IPS DF 4.7 (cell line): ENCODE measurements at regions not wholly inside any gene's neighbourhood (a gene's known extent, or its start where the extent isn't known, plus 50 kb on each side); places are given as distances from the start of the nearest gene placed in this dataset.

ENCODE experiments used
- DNase-seq: peaks from one replicate; pipeline ENCODE4 v3.0.0-alpha.2; 2013; ENCODE audit warnings: low spot score; ENCODE audit errors: extremely low read depth

DNA sequence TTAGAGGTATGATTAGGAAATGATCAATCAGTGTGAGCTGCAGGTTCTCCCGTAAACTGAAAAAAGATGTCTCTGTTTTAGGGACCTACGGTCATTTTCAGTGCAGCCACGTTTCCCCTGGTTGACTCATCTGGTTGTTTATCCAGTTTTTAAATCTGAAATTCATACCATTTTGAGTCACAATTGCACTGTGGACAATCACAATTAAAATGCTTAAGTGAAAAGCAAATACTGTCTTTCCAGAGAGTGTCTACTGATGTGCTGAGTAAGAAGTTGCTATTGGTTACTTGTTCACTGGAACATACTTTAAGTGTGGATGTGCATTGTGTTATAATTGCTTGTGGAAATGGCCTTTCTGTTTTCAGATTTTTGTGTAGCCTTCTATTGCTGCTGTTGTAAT lies 305.1 kb upstream of the SASH1 start:
- DNase-seq: no peak

DNA sequence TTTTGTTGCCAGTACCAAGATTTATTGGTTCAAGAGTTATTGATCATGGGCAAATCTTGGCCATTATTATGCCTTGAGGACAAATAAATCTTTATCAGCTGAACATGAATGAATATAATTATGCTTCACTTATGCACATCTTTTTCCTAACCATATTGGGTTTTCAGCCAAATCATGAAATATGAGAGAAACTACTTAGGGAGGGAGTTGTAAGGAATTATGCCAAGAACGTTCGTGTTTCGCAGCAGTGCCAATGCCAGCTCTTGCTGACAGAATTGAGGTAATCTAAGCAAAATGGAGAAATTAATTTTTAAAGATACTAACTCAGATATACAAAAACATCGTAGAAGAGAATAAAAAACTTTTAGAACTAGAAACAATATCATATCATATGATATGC lies 301.1 kb upstream of the SASH1 start:
- DNase-seq: no peak

DNA sequence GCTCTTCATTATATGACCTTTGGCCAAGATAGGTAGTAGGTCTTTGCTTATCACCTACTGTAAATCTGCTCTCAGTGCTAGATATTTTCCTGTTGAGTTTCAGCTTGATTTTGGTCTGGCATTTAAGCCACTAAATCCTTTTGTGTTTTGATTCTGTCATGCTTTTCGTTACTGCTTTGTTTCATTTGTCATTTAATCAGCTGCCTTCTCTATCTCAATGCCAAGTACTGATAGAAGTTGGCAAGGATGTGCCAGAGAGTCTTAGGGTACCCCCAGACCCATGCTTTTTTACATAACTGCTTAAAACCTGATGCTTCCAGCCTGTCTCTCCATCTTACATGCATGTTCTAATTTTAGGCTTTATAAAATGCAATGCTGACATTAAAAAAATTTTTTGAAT lies 300.1 kb upstream of the SASH1 start:
- DNase-seq: no peak

DNA sequence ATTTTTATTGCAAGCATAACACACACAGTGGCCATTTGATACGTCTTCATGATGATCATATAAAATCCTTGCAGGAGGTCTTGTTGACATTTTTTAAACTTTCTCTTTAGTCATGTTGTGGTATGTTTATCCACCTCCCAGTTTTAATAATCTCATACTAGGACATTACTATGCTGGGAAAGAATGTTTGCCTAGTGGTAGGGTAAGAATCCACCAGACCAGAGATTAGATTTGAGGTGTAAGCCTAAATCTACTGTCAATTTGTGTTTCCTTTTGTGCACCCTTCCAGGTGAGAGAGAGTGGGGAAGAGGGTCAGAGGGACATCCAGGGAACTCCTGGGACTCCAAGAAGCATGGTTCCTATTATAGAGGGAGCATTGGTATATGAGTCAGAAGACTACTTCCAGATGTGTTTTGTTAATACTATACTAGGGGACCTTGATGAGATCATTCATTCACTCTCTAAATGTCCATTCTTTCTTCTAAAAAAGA lies 298.3 kb upstream of the SASH1 start:
- DNase-seq: no peak

DNA sequence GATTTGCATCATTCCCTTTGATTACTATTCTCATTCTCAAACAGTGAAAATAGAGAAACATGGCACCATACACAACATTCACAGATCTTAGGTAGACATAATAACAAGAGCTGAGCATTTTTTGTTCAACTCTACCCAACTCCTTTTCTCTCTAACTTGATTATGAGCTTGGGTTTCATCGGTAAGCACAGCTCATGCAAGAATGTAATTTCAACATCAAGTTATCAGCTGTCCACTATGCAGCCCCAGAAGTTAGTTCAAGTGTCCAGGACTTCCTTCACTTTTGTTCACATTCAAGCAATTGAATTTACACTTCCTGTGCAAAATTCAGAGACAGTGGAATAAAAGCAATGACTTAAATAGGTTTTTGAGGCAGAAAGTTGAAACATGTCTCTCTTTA lies 297.7 kb upstream of the SASH1 start:
- no peak for DNase-seq

DNA sequence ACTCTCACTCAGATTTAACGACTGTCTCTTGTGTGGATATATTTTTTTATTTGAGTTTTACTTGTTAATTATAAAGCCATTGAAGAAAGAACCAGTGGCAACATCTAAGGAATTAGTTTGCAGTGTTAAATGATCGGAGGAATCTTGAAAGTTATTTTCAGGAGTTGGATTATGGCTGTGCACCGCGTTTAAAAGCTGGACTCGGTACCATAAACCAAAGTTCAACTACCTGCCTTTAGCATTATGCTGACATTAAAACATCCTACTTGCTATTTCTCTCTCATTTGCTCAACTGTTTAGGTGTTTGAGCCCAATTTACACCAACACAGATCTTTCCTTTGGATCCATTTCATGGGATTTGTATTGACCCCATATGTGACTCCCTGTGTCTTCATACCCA lies 289.4 kb upstream of the SASH1 start:
- no peak for DNase-seq

DNA sequence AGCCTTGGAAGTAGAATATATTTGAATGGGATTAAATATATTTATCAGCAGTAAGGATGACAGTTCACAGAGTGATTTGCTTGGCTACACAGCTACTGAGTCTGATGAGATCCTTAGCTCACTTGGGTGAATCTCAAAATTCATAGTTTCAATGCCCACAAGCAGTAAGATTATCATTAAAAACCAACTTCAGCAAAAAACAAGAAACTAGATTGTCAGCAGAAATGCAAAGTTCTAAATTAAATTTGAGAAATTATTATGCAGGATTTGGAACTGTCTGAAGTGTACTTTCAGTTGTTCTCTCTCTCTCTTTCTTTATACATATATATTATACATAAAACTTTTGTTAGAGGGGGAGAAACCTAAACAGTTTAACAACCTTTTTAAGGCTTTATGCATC lies 288.8 kb upstream of the SASH1 start:
- no peak for DNase-seq

DNA sequence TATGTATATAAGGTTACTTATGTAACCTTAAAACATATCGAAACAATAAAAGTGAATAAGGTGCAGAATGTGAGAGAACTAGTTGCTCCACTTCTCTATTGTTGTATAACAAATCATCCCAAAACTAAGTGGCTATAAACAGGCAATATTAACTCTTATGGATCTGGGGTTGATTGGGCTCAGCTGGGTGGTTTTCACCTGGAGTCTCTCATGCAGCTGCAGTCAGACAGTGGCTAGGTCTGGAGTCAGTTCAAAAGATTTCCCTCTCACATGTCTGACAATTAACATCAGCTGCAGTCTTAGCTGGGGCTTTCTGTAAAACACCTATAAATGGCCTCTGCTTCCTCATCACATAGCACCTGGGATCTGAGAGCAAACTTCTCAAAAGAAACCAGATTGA lies 288.4 kb upstream of the SASH1 start:
- no peak for DNase-seq

DNA sequence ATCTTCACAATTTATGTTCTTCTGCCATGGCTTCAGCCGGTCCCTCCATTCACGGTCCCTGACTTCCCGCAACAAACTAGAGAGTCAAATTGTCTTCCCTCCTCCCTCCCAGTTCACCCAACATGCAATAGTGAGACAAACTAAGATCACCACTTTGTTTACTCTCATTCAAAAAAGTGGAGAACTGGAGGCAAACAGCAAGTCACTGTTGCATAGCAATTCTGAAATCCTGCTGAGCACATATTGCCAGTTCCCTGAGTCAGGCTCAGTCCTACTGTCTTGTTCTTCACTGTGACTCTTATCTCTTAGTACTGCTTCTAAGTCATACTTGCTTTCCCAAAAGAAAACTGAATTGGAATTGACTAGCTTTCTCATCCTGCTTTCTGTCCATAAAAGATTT lies 287.2 kb upstream of the SASH1 start:
- no peak for DNase-seq

DNA sequence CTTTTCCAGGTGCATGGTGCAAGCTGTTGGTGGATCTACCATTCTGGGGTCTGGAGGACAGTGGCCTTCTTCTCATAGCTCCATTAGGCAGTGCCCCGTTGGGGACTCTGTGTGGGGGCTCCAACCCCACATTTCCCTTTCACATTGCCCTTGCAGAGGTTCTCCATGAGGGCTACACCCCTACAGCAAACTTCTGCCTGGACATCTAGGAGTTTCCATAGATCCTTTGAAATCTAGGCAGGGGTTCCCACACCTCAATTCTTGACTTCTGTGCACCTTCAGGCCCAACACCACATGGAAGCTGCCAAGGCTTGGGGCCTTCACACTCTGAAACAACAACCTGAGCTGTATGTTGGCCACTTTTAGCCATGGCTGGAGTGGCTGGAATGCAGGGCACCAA lies 282.8 kb upstream of the SASH1 start:
- no peak for DNase-seq

DNA sequence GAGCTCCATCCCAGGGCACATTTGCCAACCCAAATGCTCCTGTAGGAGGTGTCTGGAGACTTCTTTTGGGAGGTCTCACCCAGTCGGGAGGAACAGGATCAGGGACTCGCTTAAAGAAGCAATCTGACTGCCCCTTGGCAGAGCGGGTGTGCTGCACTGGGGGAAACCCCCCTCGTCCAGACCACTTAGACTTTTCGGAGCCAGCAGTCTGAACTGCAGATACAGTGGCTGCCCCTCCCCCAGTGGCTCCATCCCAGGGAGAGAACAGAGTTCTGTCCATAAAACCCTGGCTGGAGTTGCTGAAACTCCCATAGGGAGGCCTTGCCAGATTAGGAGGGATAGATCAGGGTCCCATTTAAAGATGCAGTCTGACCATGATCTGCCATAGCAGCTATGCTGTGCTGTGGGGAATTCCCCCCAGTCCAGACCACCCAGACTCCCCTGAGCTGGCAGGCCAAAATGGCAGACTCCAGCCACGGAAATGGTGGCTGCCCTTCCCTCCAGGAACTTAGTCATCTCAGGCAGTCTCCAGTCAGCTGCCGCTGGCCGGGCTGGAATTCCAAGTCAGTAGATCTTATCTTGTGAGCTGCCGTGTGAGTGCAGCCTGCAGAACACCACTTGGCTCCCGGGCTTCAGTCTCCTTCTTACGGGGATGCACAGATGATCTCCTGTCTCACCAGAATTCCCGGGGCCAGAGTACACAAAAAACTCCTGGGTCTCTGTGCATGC lies 278.1 kb upstream of the SASH1 start:
- no peak for DNase-seq

DNA sequence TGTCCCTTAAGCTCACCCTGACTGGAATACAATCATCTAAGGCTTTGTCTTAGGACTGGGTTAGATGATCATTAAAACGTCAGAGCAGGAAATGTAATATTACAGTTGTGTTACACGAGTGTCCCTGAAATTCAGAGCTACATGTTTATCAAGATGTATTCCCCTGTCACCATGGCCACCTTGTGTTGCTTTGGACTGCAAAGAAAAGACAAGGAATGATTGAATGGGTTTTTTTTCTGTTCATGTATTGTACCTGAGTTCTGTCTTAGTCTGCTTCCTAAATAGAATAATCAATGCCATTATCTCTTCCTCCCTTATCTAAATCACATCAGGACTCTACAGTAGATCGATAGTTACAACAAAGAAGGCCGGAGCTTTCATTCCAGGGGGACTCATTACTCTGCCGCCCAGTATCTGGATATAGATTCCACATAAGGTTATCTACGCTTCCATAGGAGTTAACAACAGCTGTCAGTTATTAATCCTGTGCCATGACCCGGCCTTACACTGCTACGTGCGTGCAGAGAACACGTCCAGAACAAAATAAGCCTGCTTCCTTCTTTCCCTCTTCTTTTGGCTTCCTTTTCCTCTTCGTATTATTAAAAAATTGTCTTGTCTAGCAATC lies 274.1 kb upstream of the SASH1 start:
- no peak for DNase-seq

DNA sequence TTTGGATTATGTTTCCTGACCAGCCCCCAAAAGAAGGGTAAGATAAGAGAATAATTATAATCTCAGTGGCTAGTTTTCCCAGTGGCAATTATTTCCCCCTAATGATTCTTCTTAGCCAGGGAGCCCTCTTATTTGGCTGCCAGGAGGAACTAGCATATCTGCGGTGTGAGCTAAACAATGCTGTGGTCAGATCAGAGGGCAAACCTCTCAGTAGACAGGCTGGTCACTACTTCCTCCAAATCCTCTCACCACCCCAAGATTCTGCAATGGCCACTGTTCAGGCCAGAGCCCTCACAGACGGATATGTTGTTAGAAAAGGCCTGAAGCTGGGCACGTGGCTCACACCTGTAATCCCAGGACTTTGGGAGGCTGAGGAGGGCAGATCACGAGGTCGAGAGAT lies 273.4 kb upstream of the SASH1 start:
- no peak for DNase-seq

DNA sequence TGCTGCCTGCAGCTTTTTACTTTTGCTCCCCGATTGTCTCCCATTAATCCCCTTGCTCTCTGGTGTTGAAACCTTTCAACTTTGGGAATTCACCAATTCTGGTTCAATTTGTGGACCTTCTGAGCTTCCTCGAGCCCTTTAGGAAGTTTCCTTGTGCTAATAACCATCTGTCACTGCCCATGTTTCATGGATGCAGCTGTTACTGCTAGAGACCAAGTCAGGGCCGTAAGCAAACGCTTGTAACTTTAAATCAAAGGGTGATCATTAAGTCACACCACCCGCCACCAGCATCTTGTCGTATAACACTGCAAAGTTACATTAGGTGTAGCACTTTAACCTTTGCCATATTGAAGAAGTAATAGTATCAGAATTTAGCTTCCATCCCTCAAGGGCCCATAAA lies 268.3 kb upstream of the SASH1 start:
- no peak for DNase-seq

DNA sequence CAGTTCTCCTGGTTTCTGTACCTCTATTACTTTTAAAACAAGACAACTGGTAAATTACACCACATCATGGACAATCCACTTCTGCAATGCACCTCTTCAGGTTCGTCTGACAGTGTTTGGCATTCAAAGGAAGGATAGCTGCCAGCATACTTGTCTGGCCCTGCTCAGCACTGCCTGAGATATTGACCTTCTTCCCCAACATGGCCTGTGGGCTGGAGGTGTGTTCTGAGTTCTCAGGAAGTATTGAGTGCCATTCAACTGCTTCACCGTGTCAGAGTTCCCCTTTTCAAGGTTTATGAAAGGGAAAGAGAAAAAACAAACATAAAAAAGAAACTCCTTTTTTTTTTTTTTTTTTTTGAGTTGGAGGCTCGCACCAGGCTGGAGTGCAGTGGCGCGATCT lies 267.9 kb upstream of the SASH1 start:
- DNase-seq: no peak

DNA sequence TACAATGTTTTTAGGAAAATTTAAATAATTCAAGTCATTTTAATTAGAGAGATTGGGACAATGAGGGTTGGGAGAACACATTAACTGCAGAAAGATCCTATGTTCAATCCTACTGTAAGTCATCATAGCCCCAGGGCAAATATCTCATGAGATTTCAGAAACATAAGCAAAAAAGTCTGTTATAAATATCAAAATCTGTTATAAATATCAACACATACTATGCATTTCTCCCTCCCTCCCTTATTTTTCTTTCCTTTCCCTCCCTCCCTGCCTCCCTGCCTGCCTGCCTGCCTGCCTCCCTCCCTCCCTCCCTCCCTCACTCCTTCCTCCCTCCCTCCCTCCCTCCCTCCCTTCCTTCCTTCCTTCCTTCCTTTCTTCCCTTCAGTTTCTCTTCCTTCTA lies 267.3 kb upstream of the SASH1 start:
- DNase-seq: no peak

DNA sequence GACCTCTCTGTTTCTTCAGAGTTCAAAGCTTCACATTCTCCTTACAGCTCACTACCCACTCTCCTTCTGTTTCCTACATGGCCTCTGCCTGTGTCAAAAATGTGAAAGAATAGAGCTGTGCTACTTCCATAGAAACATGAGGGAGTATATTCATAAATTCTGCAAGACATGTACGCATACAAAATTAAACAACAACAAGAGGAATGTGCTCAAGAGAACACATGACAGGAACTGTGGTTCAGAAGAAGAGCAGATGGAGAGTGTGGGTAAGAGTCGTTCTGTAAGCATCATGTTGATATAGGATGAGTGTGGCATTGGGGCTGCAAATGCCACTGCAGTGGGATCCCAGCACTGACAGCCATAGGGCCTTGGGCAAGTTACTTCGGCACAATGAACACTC lies 266.6 kb upstream of the SASH1 start:
- DNase-seq: no peak

DNA sequence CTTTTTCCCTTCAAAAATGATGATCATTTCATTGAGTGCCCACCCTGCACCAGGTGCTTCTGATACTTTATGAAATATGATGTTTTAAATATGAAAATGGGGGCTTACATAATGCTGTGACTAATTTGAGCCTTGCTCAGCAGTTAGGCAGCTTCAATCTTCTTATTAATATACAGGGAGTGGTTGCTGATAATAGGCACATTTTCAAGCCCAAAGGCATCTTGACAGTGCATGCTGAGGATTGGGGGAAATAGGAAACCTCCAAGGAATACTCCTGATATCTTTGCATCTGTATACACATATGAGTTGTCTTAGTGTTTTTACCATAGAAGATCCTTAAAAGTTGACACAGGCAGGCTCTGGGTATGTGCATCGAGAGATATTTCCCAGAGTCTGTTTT lies 262.3 kb upstream of the SASH1 start:
- no peak for DNase-seq

DNA sequence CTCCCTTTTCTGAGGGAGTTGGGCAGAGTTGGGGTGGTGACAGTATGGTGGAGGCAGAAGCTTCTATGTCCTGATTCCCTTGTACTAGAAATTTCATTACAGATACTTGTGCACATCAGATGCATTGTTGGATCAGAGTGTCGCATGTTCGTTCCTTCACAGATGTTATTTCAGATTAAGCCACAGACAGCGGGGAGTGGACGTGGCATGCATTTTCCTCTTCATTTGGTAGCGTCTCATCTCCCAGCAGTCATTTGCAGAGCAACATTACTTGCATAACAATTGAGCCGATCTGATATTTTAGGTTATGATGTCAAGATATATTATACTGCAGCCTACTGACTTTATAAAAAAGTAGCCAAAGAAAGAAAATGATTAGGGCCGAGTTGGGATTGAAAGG lies 261.6 kb upstream of the SASH1 start:
- DNase-seq: no peak

DNA sequence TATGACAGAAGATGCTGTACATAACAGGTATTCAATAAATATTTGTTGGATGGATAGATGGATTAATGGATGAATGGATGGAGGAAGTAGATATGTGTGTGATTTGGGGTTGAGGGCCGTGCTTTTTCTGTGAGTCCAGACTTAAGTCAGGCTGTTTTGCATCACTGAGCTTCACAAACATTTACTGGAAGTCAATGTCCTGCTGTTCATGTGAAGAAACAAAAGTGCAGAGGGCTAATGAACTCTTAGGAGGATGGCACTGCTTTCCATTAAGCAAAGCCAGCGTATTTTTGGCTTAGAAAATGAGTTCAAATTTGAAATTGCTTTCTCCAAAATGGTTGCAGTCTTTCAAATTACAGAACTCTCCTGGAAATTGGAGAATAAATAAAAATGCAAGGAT lies 260.6 kb upstream of the SASH1 start:
- DNase-seq: no peak

DNA sequence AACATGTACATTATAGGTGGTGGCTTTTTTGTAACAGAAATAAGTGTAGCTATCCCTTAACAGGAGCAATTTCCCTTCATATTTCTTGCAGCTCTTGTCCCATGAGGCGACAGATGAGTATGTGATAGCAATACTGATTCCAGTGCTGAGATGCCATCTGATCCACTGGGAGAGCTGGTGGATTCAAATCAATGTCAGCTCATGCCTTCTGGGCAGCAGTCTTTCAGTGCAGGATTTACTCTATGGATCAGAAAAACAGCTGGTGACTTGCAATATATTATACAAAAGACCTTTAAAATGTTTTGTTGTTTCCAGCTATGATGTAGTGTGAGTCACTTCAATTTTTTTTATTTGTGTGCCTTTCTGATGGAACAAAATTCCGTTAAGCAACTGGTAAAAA lies 259.9 kb upstream of the SASH1 start:
- no peak for DNase-seq

DNA sequence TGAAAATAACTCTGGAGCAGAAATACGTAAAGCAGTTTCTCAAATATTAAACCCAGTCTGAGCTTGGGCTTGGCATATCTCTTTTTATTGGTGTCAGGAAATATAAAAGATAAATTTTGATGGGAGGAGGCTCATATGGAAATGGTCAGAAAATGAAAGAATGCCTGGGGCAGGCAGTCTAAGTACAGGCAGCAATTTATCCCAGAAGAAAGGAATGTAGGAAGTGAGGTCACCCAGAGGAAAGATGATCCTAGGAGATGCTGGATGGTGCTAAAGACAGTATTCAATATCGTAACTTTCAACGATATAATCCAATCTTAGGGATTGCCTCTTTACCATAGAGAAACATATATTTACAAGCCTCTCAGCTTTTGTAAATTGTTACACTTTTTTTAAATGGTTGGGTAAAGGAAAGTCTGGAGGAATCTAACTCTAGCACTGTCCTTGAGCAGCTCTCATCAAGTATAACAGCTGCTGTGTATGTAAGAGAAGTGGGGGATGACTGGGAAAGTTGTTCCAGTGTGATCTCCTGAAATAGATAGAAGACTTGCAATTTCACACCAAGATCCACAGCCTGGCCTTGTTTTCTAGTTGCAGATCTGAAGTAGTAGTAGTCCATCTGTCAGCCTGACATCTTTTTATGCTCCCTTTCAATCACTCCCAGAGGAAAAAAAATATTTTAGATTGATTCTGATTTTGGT lies 256.9 kb upstream of the SASH1 start:
- no peak for DNase-seq

DNA sequence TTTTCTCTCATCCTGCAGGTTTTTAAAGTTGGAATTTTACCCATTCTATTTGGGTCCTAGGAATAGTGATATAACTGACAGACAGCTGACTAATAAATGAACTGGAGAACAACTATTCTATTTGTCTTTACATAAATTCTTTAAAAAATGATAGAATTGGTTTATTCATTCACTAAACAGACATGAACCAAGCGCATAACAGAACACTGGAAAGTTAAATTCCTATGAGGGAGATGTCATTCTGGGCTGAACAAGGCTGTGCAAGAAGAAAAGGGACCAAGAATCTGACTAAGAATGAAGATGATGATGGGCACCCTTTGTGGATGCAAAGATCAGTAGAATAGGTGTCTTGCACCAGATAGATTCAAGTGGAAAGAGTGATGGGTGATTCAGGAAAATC lies 256.3 kb upstream of the SASH1 start:
- no peak for DNase-seq
